Stomach (tissue), 8 donors: ENCODE measurements at regions not wholly inside any gene's neighbourhood (a gene's known extent, or its start where the extent isn't known, plus 50 kb on each side); places are given as distances from the start of the nearest gene placed in this dataset.

Source experiments
- DNase-seq, 2 donors: peaks; one replicate each; pipeline versions ENCODE4 v3.0.0 to v3.0.0-alpha.2; 2013 to 2019
- H3K27ac ChIP-seq, 5 donors: fragments of 200-600 bp in 4 of 5; sonication (generic) in 4 of 5; one replicate each; pipeline ENCODE4 v1.5.1; 2013 to 2019; ENCODE audit warnings: mild to moderate bottlenecking in 1 of 5, moderate library complexity in 1 of 5
- H3K27me3 ChIP-seq, 3 donors: fragments of 200-600 bp; sonication (generic); one replicate each; pipeline ENCODE4 v1.5.1; 2017 to 2019; ENCODE audit warnings: mixed run types in 1 of 3
- H3K36me3 ChIP-seq, 4 donors: fragments of 200-600 bp; sonication (generic); 1 replicate in 3 of 4; 2 replicates in 1 of 4; pipeline ENCODE4 v1.5.1; 2016 to 2019
- H3K4me1 ChIP-seq, 4 donors: fragments of 200-600 bp; sonication (generic); one replicate each; pipeline ENCODE4 v1.5.1; 2016 to 2019
- H3K4me3 ChIP-seq, 4 donors: fragments of 200-600 bp; sonication (generic) in 3 of 4; one replicate each; pipeline ENCODE4 v1.5.1; 2016 to 2019; ENCODE audit warnings: mild to moderate bottlenecking in 1 of 4
- H3K9me3 ChIP-seq, 4 donors: fragments of 200-600 bp; sonication (generic); one replicate each; pipeline ENCODE4 v1.5.1; 2016 to 2019
- EP300 ChIP-seq: sonication (generic); formaldehyde crosslinking; IDR thresholded peaks from one replicate; pipeline ENCODE4 v1.6.1; 2017; ENCODE audit warnings: antibody characterized with exemption
- POLR2A ChIP-seq, 4 donors: fragments of 450-650 bp; IDR thresholded peaks; one replicate each; pipeline ENCODE4 v1.6.1; 2016; ENCODE audit warnings: antibody characterized with exemption in 4 of 4, control low read depth in 2 of 4, mild to moderate bottlenecking in 1 of 4, moderate library complexity in 1 of 4
- POLR2AphosphoS5 ChIP-seq, 3 donors: sonication (generic); formaldehyde crosslinking; IDR thresholded peaks; one replicate each; pipeline ENCODE4 v1.6.1; 2016; ENCODE audit warnings: antibody characterized with exemption in 3 of 3
- WGBS, 5 donors: extraction: QIAGEN DNeasy Blood & Tissue Kit in 3 of 5; methylation state at CpG; one replicate each; pipeline versions ENCODE4 v1.1.5 to v1.1.7; 2013 to 2018; 5-methylcytosine and 5-hydroxymethylcytosine counted together
- intact Hi-C: fragments of 100-400 bp; cut with DNase I; formaldehyde crosslinking; loops from one replicate; pipeline ENCODE4 v1.15.1; 2023; ENCODE audit warnings: low total_unique reads
- TF ChIP-seq, protein P1 (sequence below), 7 experiments: fragments of 450-650 bp in 4 of 7; fragments of 200-600 bp in 3 of 7; sonication (generic) in 3 of 7; IDR thresholded peaks; one replicate each; pipeline ENCODE4 v1.5.1; 2016 to 2019; ENCODE audit warnings: antibody characterized with exemption in 7 of 7, control low read depth in 2 of 7, mild to moderate bottlenecking in 1 of 7
- donor health status: healthy with polysubstance abuse.
- donor health status: Bipolar disorder and iron deficiency.
- donor health status: healthy.

DNA sequence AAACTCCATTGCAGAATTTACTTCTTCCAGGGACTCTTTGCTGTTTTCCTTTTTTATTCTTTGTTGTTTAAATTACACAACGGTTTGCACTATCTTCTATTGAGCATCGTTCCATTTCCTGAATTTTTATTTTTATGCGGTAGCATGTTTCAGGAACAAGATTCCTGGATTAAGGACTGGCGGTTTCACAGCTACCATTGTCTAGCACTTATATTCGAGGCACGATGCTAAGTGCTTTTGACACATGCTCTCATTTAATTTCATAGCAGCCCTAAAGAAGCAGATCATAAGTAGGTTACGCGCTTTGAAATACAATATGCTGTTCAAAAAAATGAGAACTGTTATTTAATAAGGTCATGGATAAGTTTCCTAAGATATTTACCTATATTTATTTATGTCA, 354.4 kb downstream of the ARL6IP6 start:
- TF ChIP-seq EP300 = no peak
- no peaks in the 10 kb centered on the region for H3K9me3 ChIP-seq
- H3K36me3 ChIP-seq = no peaks in the 10 kb centered on the region
- intact Hi-C loops = no loop called here
- 84 to 92% (median 90%) methylated on average over 8 of the region's 8 CpGs for WGBS, 5 donors
- no peak overlapping the region for H3K4me3 ChIP-seq
- no peaks in the 10 kb centered on the region for H3K4me1 ChIP-seq
- no peak for DNase-seq
- H3K27me3 ChIP-seq = no peaks in the 10 kb centered on the region
- H3K27ac ChIP-seq = no peak overlapping the region

DNA sequence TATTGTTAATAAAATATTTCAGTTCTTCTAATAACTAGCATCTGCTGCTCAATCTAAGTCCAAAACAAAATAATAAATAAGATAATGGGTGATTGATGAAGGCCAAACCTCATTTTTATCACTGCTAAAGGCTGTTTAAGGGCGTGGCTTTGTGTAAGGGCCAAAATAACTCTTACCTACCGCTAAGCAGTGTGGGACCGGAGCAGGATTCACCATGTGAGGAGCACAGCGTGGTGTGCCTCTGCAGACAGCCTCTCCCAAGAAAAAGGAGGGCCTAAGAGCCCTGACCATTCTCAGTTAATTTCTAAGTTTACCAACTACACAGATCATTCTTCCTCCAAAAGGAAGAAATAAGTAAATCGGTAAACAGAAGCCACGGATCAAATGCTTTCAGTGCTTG, 353.7 kb downstream of the ARL6IP6 start:
- Histone ChIP-seq H3K27me3 (no peaks in the 10 kb centered on the region), H3K36me3 (no peaks in the 10 kb centered on the region), H3K9me3 (no peaks in the 10 kb centered on the region), H3K4me3 (no peak overlapping the region), H3K27ac (no peak overlapping the region), H3K4me1 (no peaks in the 10 kb centered on the region)
- intact Hi-C loops = no loop called here
- no peak for TF ChIP-seq POLR2AphosphoS5 (IDR thresholded peaks at IDR 0.05)
- no peak for TF ChIP-seq POLR2A (IDR thresholded peaks at IDR 0.05)
- WGBS, 5 donors = 45 to 59% (median 50%) methylated on average over 6 of the region's 6 CpGs
- peak in 1 of 2 donors; percentile 4 for DNase-seq

DNA sequence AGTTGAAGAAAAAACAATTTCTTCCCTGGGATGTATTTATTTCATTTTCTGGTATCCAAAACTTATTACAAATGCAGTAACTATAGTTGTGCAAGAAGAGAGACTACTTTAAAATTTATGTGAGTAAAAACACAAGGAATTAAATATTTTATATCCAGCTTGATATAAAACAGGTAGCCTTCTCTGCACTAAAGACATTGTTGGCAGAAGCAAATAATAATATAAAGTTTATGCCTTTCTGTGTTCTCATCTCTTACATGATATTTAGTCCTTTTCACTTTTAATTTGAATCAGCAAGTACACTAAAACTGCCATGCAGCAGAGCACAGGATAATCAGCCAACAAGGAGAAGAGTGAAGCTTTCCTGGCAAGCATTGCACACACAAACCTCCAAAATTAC, 352.7 kb downstream of the ARL6IP6 start:
- Histone ChIP-seq H3K27ac (no peak overlapping the region), H3K4me3 (no peak overlapping the region), H3K36me3 (no peaks in the 10 kb centered on the region), H3K27me3 (no peaks in the 10 kb centered on the region), H3K9me3 (no peaks in the 10 kb centered on the region), H3K4me1 (no peaks in the 10 kb centered on the region)
- peak in 1 of 2 donors; percentile 25 for DNase-seq
- intact Hi-C loops = no loop called here
- no peak for TF ChIP-seq EP300
- TF ChIP-seq POLR2AphosphoS5 (IDR thresholded peaks at IDR 0.05) = no peak
- TF ChIP-seq, protein P1, sequence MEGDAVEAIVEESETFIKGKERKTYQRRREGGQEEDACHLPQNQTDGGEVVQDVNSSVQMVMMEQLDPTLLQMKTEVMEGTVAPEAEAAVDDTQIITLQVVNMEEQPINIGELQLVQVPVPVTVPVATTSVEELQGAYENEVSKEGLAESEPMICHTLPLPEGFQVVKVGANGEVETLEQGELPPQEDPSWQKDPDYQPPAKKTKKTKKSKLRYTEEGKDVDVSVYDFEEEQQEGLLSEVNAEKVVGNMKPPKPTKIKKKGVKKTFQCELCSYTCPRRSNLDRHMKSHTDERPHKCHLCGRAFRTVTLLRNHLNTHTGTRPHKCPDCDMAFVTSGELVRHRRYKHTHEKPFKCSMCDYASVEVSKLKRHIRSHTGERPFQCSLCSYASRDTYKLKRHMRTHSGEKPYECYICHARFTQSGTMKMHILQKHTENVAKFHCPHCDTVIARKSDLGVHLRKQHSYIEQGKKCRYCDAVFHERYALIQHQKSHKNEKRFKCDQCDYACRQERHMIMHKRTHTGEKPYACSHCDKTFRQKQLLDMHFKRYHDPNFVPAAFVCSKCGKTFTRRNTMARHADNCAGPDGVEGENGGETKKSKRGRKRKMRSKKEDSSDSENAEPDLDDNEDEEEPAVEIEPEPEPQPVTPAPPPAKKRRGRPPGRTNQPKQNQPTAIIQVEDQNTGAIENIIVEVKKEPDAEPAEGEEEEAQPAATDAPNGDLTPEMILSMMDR (IDR thresholded peaks at IDR 0.05) = no peak
- no peak for TF ChIP-seq POLR2A (IDR thresholded peaks at IDR 0.05)

DNA sequence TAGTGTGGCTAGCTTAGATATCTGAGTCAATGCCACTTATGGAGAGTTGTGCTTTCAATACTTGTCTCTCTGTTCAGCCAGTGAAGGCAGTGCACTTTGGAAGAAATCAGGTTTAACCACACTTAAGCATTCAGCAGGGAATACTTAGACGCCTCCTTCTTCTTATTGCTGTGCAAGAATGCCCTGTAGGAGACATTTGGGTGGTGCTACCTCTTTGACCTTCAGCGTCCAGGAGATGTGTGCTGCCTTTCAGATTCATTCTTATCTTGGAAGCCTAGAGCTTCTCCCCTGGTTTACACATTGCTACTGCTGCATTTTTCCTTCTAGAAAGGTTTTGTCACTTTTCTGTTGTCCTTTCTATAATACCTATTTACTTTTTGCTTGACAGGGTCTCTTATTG, 350.5 kb downstream of the ARL6IP6 start:
- H3K27ac ChIP-seq = no peak overlapping the region
- DNase-seq = no peak
- TF ChIP-seq POLR2A (IDR thresholded peaks at IDR 0.05) (no peak), EP300 (no peak), POLR2AphosphoS5 (IDR thresholded peaks at IDR 0.05) (no peak)
- TF ChIP-seq, protein P1 (IDR thresholded peaks at IDR 0.05) = no peak
- H3K36me3 ChIP-seq = no peaks in the 10 kb centered on the region
- intact Hi-C loops = no loop called here
- WGBS, 5 donors = 50 to 73% (median 66%) methylated on average over 2 of the region's 2 CpGs
- H3K4me3 ChIP-seq = no peak overlapping the region
- no peaks in the 10 kb centered on the region for H3K9me3 ChIP-seq
- H3K27me3 ChIP-seq = no peaks in the 10 kb centered on the region
- H3K4me1 ChIP-seq = no peaks in the 10 kb centered on the region

DNA sequence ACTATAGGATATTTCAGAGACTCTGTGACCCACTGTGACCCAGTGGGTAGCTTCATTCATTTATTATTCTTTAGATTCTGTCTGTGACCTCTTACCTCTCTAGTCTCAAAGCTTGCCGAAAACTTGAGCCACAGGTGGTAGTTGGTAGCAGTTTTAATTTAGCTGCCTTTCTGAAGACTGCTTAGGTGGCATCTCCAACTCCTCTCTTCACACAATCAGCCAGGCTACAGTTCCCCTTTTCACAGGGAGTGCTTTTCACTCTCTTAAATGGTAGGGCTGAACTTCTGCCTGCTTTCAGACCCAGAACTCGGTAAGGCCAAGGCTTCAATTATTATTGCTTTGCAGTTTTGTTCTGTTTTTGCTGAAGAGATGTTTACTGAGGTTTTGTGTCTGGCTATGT, 349.6 kb downstream of the ARL6IP6 start:
- H3K4me3 ChIP-seq = no peak overlapping the region
- H3K9me3 ChIP-seq = no peaks in the 10 kb centered on the region
- H3K36me3 ChIP-seq = no peaks in the 10 kb centered on the region
- 66 to 84% (median 76%) methylated on average over 2 of the region's 2 CpGs for WGBS, 5 donors
- TF ChIP-seq POLR2A (IDR thresholded peaks at IDR 0.05) (no peak), POLR2AphosphoS5 (IDR thresholded peaks at IDR 0.05) (no peak), EP300 (no peak)
- TF ChIP-seq, protein P1 (IDR thresholded peaks at IDR 0.05) = no peak
- H3K27me3 ChIP-seq = no peaks in the 10 kb centered on the region
- no peak overlapping the region for H3K27ac ChIP-seq
- intact Hi-C loops = no loop called here
- H3K4me1 ChIP-seq = no peaks in the 10 kb centered on the region
- no peak for DNase-seq
